ENCODE measurements at regions not wholly inside any gene's neighbourhood (a gene's known extent, or its start where the extent isn't known, plus 50 kb on each side); places are given as distances from the start of the nearest gene placed in this dataset.

- TF ChIP-seq ZBTB20 (tag by site-specific recombination; IDR thresholded peaks at IDR 0.05) (no peak), ZNF138 (tag by site-specific recombination; IDR thresholded peaks at IDR 0.05; ENCODE audit: borderline replicate concordance) (no peak), CTCF (tag by site-specific recombination; IDR thresholded peaks at IDR 0.05) (no peak)
- TF ChIP-seq, protein P1, sequence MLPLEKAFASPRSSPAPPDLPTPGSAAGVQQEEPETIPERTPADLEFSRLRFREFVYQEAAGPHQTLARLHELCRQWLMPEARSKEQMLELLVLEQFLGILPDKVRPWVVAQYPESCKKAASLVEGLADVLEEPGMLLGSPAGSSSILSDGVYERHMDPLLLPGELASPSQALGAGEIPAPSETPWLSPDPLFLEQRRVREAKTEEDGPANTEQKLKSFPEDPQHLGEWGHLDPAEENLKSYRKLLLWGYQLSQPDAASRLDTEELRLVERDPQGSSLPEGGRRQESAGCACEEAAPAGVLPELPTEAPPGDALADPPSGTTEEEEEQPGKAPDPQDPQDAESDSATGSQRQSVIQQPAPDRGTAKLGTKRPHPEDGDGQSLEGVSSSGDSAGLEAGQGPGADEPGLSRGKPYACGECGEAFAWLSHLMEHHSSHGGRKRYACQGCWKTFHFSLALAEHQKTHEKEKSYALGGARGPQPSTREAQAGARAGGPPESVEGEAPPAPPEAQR (tag by site-specific recombination; IDR thresholded peaks at IDR 0.05), result no peak
Observed at GRCh38 chr13:50707628-50708027, 135.9 kb downstream of the DLEU7 start.

Data from HEK293 (cell line).